Astrocyte (in vitro differentiated cells and primary cell): ENCODE measurements at regions not wholly inside any gene's neighbourhood (a gene's known extent, or its start where the extent isn't known, plus 50 kb on each side); places are given as distances from the start of the nearest gene placed in this dataset.

ENCODE experiments used
- DNase-seq: peaks from one replicate; pipeline ENCODE4 v3.0.0-alpha.2; 2010; ENCODE audit warnings: low read depth
- FAIRE-seq: peaks from 2 replicates; lab custom pipeline; 2011; peaks lifted over from hg19 to GRCh38; lab: Jason Lieb, UNC
- H2AFZ ChIP-seq: 2 replicates; pipeline ENCODE4 v1.6.0; 2012; ENCODE audit warnings: low read depth, low read length, inconsistent platforms
- H3K27ac ChIP-seq: 2 replicates; pipeline ENCODE4 v1.5.1; 2011; ENCODE audit warnings: low read depth, low read length, inconsistent platforms
- H3K27me3 ChIP-seq: 2 replicates; pipeline ENCODE4 v1.6.0; 2011; ENCODE audit warnings: low read length, inconsistent platforms; ENCODE audit not compliant: insufficient read depth
- H3K36me3 ChIP-seq: 2 replicates; pipeline ENCODE4 v1.5.1; 2011; ENCODE audit warnings: low read length, inconsistent platforms; ENCODE audit not compliant: insufficient read depth
- H3K4me1 ChIP-seq: 2 replicates; pipeline ENCODE4 v1.5.1; 2011; ENCODE audit warnings: low read length, inconsistent platforms; ENCODE audit not compliant: insufficient read depth
- H3K4me2 ChIP-seq: 2 replicates; pipeline ENCODE4 v1.6.0; 2012; ENCODE audit warnings: low read length, inconsistent platforms
- H3K4me3 ChIP-seq: 2 replicates; pipeline ENCODE4 v1.5.1; 2011; ENCODE audit warnings: low read depth, mild to moderate bottlenecking, low read length, inconsistent platforms; ENCODE audit not compliant: insufficient read depth
- H3K79me2 ChIP-seq: 2 replicates; pipeline ENCODE4 v1.6.0; 2012; ENCODE audit warnings: mild to moderate bottlenecking, low read length, inconsistent platforms; ENCODE audit not compliant: insufficient read depth
- H3K9ac ChIP-seq: 2 replicates; pipeline ENCODE4 v1.6.0; 2012; ENCODE audit warnings: mild to moderate bottlenecking, low read length, inconsistent platforms
- H3K9me3 ChIP-seq: 2 replicates; pipeline ENCODE4 v1.5.1; 2012; ENCODE audit warnings: low read depth, mild to moderate bottlenecking, low read length, inconsistent platforms; ENCODE audit not compliant: insufficient read depth
- H4K20me1 ChIP-seq: 2 replicates; pipeline ENCODE4 v1.6.0; 2012; ENCODE audit warnings: low read length, inconsistent platforms; ENCODE audit not compliant: insufficient read depth
- H3K27ac Mint-ChIP-seq: one replicate; pipeline ENCODE4 v1.8.0; 2021; ENCODE audit warnings: mild to moderate bottlenecking, mixed read lengths; ENCODE audit not compliant: unreplicated experiment
- H3K27me3 Mint-ChIP-seq: one replicate; pipeline ENCODE4 v1.8.0; 2021; ENCODE audit warnings: low read depth, mixed read lengths; ENCODE audit not compliant: unreplicated experiment
- H3K36me3 Mint-ChIP-seq: one replicate; pipeline ENCODE4 v1.8.0; 2021; ENCODE audit warnings: low read depth, mixed read lengths; ENCODE audit not compliant: unreplicated experiment
- H3K4me1 Mint-ChIP-seq: one replicate; pipeline ENCODE4 v1.8.0; 2021; ENCODE audit warnings: low read depth, mixed read lengths; ENCODE audit not compliant: unreplicated experiment
- H3K4me3 Mint-ChIP-seq: one replicate; pipeline ENCODE4 v1.8.0; 2021; ENCODE audit warnings: mild to moderate bottlenecking, moderate library complexity, mixed read lengths; ENCODE audit not compliant: unreplicated experiment
- H3K9me3 Mint-ChIP-seq: one replicate; pipeline ENCODE4 v1.8.0; 2021; ENCODE audit warnings: mild to moderate bottlenecking, mixed read lengths; ENCODE audit not compliant: unreplicated experiment
- EZH2 ChIP-seq: IDR thresholded peaks from 2 replicates; pipeline ENCODE4 v1.6.1; 2012; ENCODE audit warnings: mild to moderate bottlenecking, low read length, inconsistent platforms; ENCODE audit not compliant: insufficient read depth
- TF ChIP-seq, protein P1 (sequence below): IDR thresholded peaks from 2 replicates; pipeline ENCODE4 v1.5.1; 2011; ENCODE audit warnings: low read depth, mild to moderate bottlenecking, inconsistent platforms, low read length, moderate library complexity; ENCODE audit not compliant: insufficient read depth

DNA sequence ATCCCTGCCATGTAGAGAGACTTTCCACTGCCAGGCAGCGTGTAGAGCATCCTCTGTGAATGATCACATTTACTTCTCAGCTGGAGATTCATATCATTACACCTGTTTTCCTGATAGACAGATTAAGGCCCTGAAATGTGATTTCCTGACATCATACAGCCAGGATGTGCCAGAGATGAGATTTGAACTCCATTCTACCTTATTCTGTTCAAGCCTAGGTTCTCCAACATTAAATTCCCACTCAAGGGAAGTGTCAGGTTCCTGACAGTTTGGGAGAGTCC, 482.1 kb downstream of the RPS24 start:
- Histone ChIP-seq H2AFZ (no peak overlapping the region), H3K79me2 (no peaks in the 10 kb centered on the region), H4K20me1 (no peaks in the 10 kb centered on the region), H3K27me3 (no peaks in the 10 kb centered on the region), H3K36me3 (no peaks in the 10 kb centered on the region), H3K27ac (no peak overlapping the region), H3K4me2 (no peak overlapping the region), H3K4me1 (peaks cover 6% of the 10 kb centered on the region), H3K9me3 (no peaks in the 10 kb centered on the region), H3K9ac (no peak overlapping the region), H3K4me3 (no peak overlapping the region)
- Mint-ChIP-seq H3K27ac (no peak overlapping the region), H3K36me3 (no peaks in the 10 kb centered on the region), H3K4me1 (peaks cover 5% of the 10 kb centered on the region), H3K9me3 (peaks cover 5% of the 10 kb centered on the region), H3K4me3 (no peak overlapping the region), H3K27me3 (peaks cover 56% of the 10 kb centered on the region)
- FAIRE-seq (no peak), DNase-seq (no peak)
- TF ChIP-seq EZH2: no peak
- TF ChIP-seq, protein P1, sequence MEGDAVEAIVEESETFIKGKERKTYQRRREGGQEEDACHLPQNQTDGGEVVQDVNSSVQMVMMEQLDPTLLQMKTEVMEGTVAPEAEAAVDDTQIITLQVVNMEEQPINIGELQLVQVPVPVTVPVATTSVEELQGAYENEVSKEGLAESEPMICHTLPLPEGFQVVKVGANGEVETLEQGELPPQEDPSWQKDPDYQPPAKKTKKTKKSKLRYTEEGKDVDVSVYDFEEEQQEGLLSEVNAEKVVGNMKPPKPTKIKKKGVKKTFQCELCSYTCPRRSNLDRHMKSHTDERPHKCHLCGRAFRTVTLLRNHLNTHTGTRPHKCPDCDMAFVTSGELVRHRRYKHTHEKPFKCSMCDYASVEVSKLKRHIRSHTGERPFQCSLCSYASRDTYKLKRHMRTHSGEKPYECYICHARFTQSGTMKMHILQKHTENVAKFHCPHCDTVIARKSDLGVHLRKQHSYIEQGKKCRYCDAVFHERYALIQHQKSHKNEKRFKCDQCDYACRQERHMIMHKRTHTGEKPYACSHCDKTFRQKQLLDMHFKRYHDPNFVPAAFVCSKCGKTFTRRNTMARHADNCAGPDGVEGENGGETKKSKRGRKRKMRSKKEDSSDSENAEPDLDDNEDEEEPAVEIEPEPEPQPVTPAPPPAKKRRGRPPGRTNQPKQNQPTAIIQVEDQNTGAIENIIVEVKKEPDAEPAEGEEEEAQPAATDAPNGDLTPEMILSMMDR: no peak

DNA sequence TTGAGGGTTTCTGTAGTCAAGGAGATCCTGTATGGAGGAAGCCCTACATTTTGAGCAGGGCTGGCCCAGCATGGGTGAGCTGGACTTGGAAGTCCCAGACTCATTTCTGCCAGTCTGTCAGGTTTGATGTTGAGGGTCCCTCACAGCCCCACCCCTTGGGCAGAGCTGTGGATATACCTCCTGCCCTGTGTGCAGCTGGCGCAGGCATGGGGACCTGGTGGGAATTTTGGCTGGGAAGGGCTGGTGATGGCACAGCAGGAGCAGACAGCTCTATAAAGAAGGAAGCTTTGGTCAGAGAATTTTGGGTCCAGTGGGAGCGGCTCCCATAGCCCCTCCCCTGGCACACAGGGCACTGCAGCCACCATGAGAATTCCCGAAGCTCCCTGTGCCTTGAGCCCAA, 482.6 kb downstream of the RPS24 start:
- Histone ChIP-seq H2AFZ (no peak overlapping the region), H3K36me3 (no peaks in the 10 kb centered on the region), H3K27me3 (no peaks in the 10 kb centered on the region), H3K79me2 (no peaks in the 10 kb centered on the region), H3K4me3 (no peak overlapping the region), H3K4me1 (peaks cover 10% of the 10 kb centered on the region), H4K20me1 (no peaks in the 10 kb centered on the region), H3K9ac (no peak overlapping the region), H3K9me3 (no peaks in the 10 kb centered on the region), H3K27ac (no peak overlapping the region), H3K4me2 (no peak overlapping the region)
- Mint-ChIP-seq H3K27ac (no peak overlapping the region), H3K27me3 (peaks cover 52% of the 10 kb centered on the region), H3K9me3 (peaks cover 5% of the 10 kb centered on the region), H3K36me3 (no peaks in the 10 kb centered on the region), H3K4me1 (peaks cover 9% of the 10 kb centered on the region), H3K4me3 (no peak overlapping the region)
- FAIRE-seq: no peak
- no peak for DNase-seq
- TF ChIP-seq, protein P1: no peak
- TF ChIP-seq EZH2: no peak

DNA sequence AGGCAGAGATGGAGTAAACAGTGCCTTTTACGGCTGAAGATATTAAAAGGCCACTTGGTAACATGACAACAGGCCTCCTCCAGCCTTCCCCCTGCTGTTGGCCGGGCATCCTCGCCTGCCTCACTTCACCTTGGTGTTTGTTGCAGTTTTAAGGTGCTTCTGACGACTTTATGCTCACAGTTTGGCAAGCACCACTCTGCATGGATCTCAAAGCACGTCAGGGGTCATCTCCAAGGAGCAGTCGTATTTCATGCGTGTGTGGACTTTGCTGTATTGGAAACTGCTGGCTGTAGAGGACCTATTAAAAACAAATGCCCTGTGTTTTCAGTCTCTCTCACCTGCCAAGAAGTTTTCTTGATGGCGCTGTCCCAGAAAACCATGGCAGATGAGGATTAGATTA, 483.1 kb downstream of the RPS24 start:
- no peaks in the 10 kb centered on the region for H4K20me1 ChIP-seq
- no peak overlapping the region for H2AFZ ChIP-seq
- H3K79me2 ChIP-seq: no peaks in the 10 kb centered on the region
- H3K9me3 ChIP-seq: no peaks in the 10 kb centered on the region
- H3K27me3 Mint-ChIP-seq: peaks cover 47% of the 10 kb centered on the region
- no peaks in the 10 kb centered on the region for H3K27me3 ChIP-seq
- H3K4me3 Mint-ChIP-seq: no peak overlapping the region
- FAIRE-seq: no peak
- H3K36me3 ChIP-seq: no peaks in the 10 kb centered on the region
- no peak overlapping the region for H3K4me3 ChIP-seq
- H3K4me1 ChIP-seq: peaks cover 13% of the 10 kb centered on the region
- H3K27ac ChIP-seq: no peak overlapping the region
- no peak for DNase-seq
- H3K9ac ChIP-seq: no peak overlapping the region
- peaks cover 1% of the 10 kb centered on the region for H3K36me3 Mint-ChIP-seq
- H3K4me2 ChIP-seq: no peak overlapping the region
- peaks cover 10% of the 10 kb centered on the region for H3K4me1 Mint-ChIP-seq
- H3K27ac Mint-ChIP-seq: no peak overlapping the region
- TF ChIP-seq, protein P1: no peak
- no peak for TF ChIP-seq EZH2
- peaks cover 5% of the 10 kb centered on the region for H3K9me3 Mint-ChIP-seq
